WTC11 (cell line): ENCODE measurements at regions not wholly inside any gene's neighbourhood (a gene's known extent, or its start where the extent isn't known, plus 50 kb on each side); places are given as distances from the start of the nearest gene placed in this dataset.

Experiments used
- ATAC-seq: fragments of 200-7000 bp; cut with Tn5 transposase; 2 replicates; pipeline ENCODE4 v1.10.0; 2021; ENCODE audit warnings: mild to moderate bottlenecking, moderate library complexity
- CTCF ChIA-PET: fragments of 300-600 bp; sonication (Branson Sonifier 250); formaldehyde crosslinking; loops from one replicate; lab custom pipeline; 2021; ENCODE audit warnings: antibody characterized with exemption; lab: Charles Lee
- POLR2A ChIA-PET: fragments of 350-600 bp; sonication (Branson Sonifier 250); formaldehyde crosslinking; loops from one replicate; lab custom pipeline; 2021; ENCODE audit warnings: antibody characterized with exemption; lab: Charles Lee
- DNase-seq: peaks from one replicate; pipeline ENCODE4 v3.0.0; 2021; ENCODE audit warnings: low spot score
- H3K27ac Mint-ChIP-seq: 2 replicates; pipeline ENCODE4 v1.8.0; 2021; ENCODE audit warnings: mixed read lengths
- H3K27me3 Mint-ChIP-seq: 2 replicates; pipeline ENCODE4 v1.8.0; 2021; ENCODE audit warnings: low read depth, mild to moderate bottlenecking, moderate library complexity, mixed read lengths
- H3K36me3 Mint-ChIP-seq: 2 replicates; pipeline ENCODE4 v1.8.0; 2021; ENCODE audit warnings: mixed read lengths
- H3K4me1 Mint-ChIP-seq: 2 replicates; pipeline ENCODE4 v1.8.0; 2022; ENCODE audit warnings: mixed read lengths
- H3K4me3 Mint-ChIP-seq: 2 replicates; pipeline ENCODE4 v1.8.0; 2021; ENCODE audit warnings: mild to moderate bottlenecking, moderate library complexity, mixed read lengths
- H3K9me3 Mint-ChIP-seq: 2 replicates; pipeline ENCODE4 v1.8.0; 2021; ENCODE audit warnings: mixed read lengths
- CBFB ChIP-seq: sonication (generic); formaldehyde crosslinking; IDR thresholded peaks from 2 replicates; pipeline ENCODE4 v1.8.1; 2022; ENCODE audit warnings: mild to moderate bottlenecking, low read depth, missing genetic modification reagents
- CREB1 ChIP-seq: sonication (generic); formaldehyde crosslinking; IDR thresholded peaks from 2 replicates; pipeline ENCODE4 v1.8.0; 2023; ENCODE audit warnings: mild to moderate bottlenecking, missing genetic modification reagents
- EMX1 ChIP-seq: fragments of 250-450 bp; sonication (Bioruptor Pico); IDR thresholded peaks from 2 replicates; pipeline ENCODE4 v1.8.0; 2021; ENCODE audit warnings: mild to moderate bottlenecking
- ETV6 ChIP-seq: sonication (generic); formaldehyde crosslinking; IDR thresholded peaks from 2 replicates; pipeline ENCODE4 v1.8.1; 2022; ENCODE audit warnings: mild to moderate bottlenecking, missing genetic modification reagents
- FOXJ3 ChIP-seq: sonication (generic); formaldehyde crosslinking; IDR thresholded peaks from 2 replicates; pipeline ENCODE4 v1.9.0; 2021; ENCODE audit warnings: missing genetic modification reagents, mild to moderate bottlenecking, borderline replicate concordance
- FOXK1 ChIP-seq: sonication (generic); formaldehyde crosslinking; IDR thresholded peaks from 2 replicates; pipeline ENCODE4 v1.8.0; 2022; ENCODE audit warnings: mild to moderate bottlenecking, moderate library complexity, missing genetic modification reagents
- FOXP1 ChIP-seq: sonication (generic); formaldehyde crosslinking; IDR thresholded peaks from 2 replicates; pipeline ENCODE4 v1.8.0; 2022; ENCODE audit warnings: missing genetic modification reagents, mild to moderate bottlenecking, moderate library complexity, borderline replicate concordance
- GABPB1 ChIP-seq: sonication (generic); formaldehyde crosslinking; IDR thresholded peaks from 2 replicates; pipeline ENCODE4 v1.8.1; 2023; ENCODE audit warnings: mild to moderate bottlenecking, missing genetic modification reagents
- HMGA2 ChIP-seq: fragments of 250-450 bp; sonication (Bioruptor Pico); IDR thresholded peaks from 2 replicates; pipeline ENCODE4 v1.4.0; 2021; ENCODE audit warnings: mild to moderate bottlenecking, moderate library complexity
- JAZF1 ChIP-seq: fragments of 250-450 bp; sonication (Bioruptor Pico); IDR thresholded peaks from 2 replicates; pipeline ENCODE4 v1.9.0; 2021; ENCODE audit warnings: moderate library complexity, mild to moderate bottlenecking, inconsistent platforms
- MYBL2 ChIP-seq: sonication (generic); formaldehyde crosslinking; IDR thresholded peaks from 2 replicates; pipeline ENCODE4 v1.8.1; 2023; ENCODE audit warnings: mild to moderate bottlenecking, moderate library complexity, missing genetic modification reagents
- NR3C1 ChIP-seq: sonication (generic); formaldehyde crosslinking; conservative IDR thresholded peaks from 2 replicates; pipeline ENCODE4 v1.8.1; 2023; ENCODE audit warnings: low read depth, mild to moderate bottlenecking, missing genetic modification reagents
- PRRX2 ChIP-seq: fragments of 250-450 bp; sonication (Bioruptor Pico); IDR thresholded peaks from 2 replicates; pipeline ENCODE4 v1.8.0; 2021; ENCODE audit warnings: mild to moderate bottlenecking
- SOX15 ChIP-seq: fragments of 250-450 bp; sonication (Bioruptor Pico); IDR thresholded peaks from 2 replicates; pipeline ENCODE4 v1.9.0; 2021; ENCODE audit warnings: mild to moderate bottlenecking
- ZNF121 ChIP-seq: sonication (generic); formaldehyde crosslinking; IDR thresholded peaks from 2 replicates; pipeline ENCODE4 v1.8.0; 2023; ENCODE audit warnings: missing genetic modification reagents
- ZNF219 ChIP-seq: sonication (generic); formaldehyde crosslinking; IDR thresholded peaks from 2 replicates; pipeline ENCODE4 v1.8.0; 2023; ENCODE audit warnings: missing genetic modification reagents, mild to moderate bottlenecking, borderline replicate concordance
- ZNF232 ChIP-seq: sonication (generic); formaldehyde crosslinking; IDR thresholded peaks from 2 replicates; pipeline ENCODE4 v1.8.0; 2022; ENCODE audit warnings: mild to moderate bottlenecking, missing genetic modification reagents
- ZNF263 ChIP-seq: sonication (generic); formaldehyde crosslinking; IDR thresholded peaks from 2 replicates; pipeline ENCODE4 v1.8.1; 2022; ENCODE audit warnings: low read depth, mild to moderate bottlenecking, moderate library complexity, missing genetic modification reagents
- TF ChIP-seq, protein P1 (sequence below): sonication (generic); formaldehyde crosslinking; IDR thresholded peaks from 2 replicates; pipeline ENCODE4 v1.8.0; 2022; ENCODE audit warnings: mild to moderate bottlenecking, missing genetic modification reagents
- TF ChIP-seq, protein P2 (sequence below): fragments of 250-450 bp; sonication (Bioruptor Pico); IDR thresholded peaks from 2 replicates; pipeline ENCODE4 v1.9.0; 2021; ENCODE audit warnings: moderate library complexity, mild to moderate bottlenecking, inconsistent platforms, borderline replicate concordance
- TF ChIP-seq, protein P3 (sequence below): sonication (generic); formaldehyde crosslinking; IDR thresholded peaks from 2 replicates; pipeline ENCODE4 v1.8.0; 2023; ENCODE audit warnings: missing genetic modification reagents
- TF ChIP-seq, protein P4 (sequence below): sonication (generic); formaldehyde crosslinking; IDR thresholded peaks from 2 replicates; pipeline ENCODE4 v1.8.0; 2023; ENCODE audit warnings: missing genetic modification reagents, mild to moderate bottlenecking, borderline replicate concordance
- TF ChIP-seq, protein P5 (sequence below): sonication (generic); formaldehyde crosslinking; IDR thresholded peaks from 2 replicates; pipeline ENCODE4 v1.8.1; 2023; ENCODE audit warnings: mild to moderate bottlenecking, missing genetic modification reagents
- TF ChIP-seq, protein P6 (sequence below): sonication (generic); formaldehyde crosslinking; IDR thresholded peaks from 2 replicates; pipeline ENCODE4 v1.8.1; 2023; ENCODE audit warnings: mild to moderate bottlenecking, missing genetic modification reagents
- TF ChIP-seq, protein P7 (sequence below): sonication (generic); formaldehyde crosslinking; IDR thresholded peaks from 2 replicates; pipeline ENCODE4 v1.8.1; 2022; ENCODE audit warnings: low read depth, missing genetic modification reagents, borderline replicate concordance

DNA sequence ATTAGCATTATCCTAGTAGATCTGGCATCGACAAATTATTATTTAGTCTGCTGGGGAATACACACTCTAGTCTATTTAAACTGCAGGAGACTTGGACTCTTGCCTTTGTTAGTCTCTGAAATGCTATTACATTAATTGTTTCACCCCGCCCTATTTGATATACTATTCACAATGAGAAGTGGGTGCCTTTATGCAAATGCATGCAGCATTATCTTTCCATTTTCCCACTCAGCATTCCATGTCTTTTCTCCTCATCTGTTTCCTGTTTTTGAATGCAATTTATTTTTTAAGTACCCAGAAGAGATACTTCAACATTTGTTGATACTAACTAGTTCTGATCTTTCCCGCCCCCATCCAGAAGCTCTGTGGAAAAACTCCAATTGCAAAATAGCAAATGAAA, 395.3 kb upstream of the NXPH2 start:
- Mint-ChIP-seq H3K4me1 (peaks cover 4% of the 10 kb centered on the region; the same call in 1 of the 2 replicates), H3K36me3 (no peaks in the 10 kb centered on the region), H3K9me3 (no peaks in the 10 kb centered on the region), H3K4me3 (no peak overlapping the region), H3K27ac (no peak overlapping the region), H3K27me3 (no peaks in the 10 kb centered on the region)
- ChIA-PET CTCF (no interaction called here), POLR2A (interaction anchor here (0.6 kb wide), 1 partner anchor 175 kb away, joined by 10 read pairs; no protein-coding TSS in a partner anchor)
- DNase-seq (no peak), ATAC-seq (no peak)
- TF ChIP-seq JAZF1 (CRISPR knock-in tag), result no peak
- TF ChIP-seq, protein P1, sequence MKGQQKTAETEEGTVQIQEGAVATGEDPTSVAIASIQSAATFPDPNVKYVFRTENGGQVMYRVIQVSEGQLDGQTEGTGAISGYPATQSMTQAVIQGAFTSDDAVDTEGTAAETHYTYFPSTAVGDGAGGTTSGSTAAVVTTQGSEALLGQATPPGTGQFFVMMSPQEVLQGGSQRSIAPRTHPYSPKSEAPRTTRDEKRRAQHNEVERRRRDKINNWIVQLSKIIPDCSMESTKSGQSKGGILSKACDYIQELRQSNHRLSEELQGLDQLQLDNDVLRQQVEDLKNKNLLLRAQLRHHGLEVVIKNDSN (CRISPR knock-in tag), result no peak
- TF ChIP-seq EMX1, result no peak
- no peak for TF ChIP-seq ZNF121 (CRISPR knock-in tag)
- no peak for TF ChIP-seq SOX15 (CRISPR knock-in tag)
- TF ChIP-seq, protein P2, sequence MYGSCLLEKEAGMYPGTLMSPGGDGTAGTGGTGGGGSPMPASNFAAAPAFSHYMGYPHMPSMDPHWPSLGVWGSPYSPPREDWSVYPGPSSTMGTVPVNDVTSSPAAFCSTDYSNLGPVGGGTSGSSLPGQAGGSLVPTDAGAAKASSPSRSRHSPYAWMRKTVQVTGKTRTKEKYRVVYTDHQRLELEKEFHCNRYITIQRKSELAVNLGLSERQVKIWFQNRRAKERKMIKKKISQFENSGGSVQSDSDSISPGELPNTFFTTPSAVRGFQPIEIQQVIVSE, result no peak
- TF ChIP-seq FOXP1 (CRISPR knock-in tag), result no peak
- TF ChIP-seq ZNF263 (CRISPR knock-in tag), result no peak

DNA sequence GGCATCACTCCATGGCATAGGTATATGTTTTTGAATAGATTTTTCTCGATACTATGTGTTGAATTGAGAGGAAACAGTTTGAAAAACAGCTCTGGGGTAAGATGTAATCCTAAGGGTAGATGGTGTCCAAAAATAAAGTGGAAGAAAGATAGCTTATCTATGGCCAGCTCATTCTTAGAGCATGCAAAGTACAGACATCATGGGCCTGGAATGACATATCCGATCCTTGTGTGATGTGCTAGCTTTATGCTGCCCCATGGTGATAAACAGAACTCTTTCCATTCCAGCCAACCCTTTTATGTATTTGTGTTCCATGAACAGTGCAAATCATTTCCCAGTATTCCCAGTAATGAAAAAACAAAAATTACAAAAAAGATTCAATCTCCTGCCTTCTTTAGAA, 390.2 kb upstream of the NXPH2 start:
- POLR2A ChIA-PET, result no interaction called here
- Mint-ChIP-seq H3K27me3 (no peaks in the 10 kb centered on the region), H3K9me3 (no peaks in the 10 kb centered on the region), H3K27ac (no peak overlapping the region), H3K36me3 (no peaks in the 10 kb centered on the region), H3K4me1 (no peaks in the 10 kb centered on the region), H3K4me3 (no peak overlapping the region)
- ATAC-seq (no peak), DNase-seq (no peak)
- CTCF ChIA-PET, result no interaction called here
- TF ChIP-seq NR3C1 (no peak), MYBL2 (CRISPR knock-in tag) (no peak), CBFB (CRISPR knock-in tag) (no peak), PRRX2 (no peak), CREB1 (CRISPR knock-in tag) (no peak), ZNF232 (CRISPR knock-in tag) (no peak), ZNF219 (CRISPR knock-in tag) (no peak), FOXJ3 (no peak), GABPB1 (no peak), HMGA2 (CRISPR knock-in tag) (no peak), ETV6 (no peak), FOXP1 (CRISPR knock-in tag) (no peak), FOXK1 (CRISPR knock-in tag) (no peak)
- TF ChIP-seq, protein P3, sequence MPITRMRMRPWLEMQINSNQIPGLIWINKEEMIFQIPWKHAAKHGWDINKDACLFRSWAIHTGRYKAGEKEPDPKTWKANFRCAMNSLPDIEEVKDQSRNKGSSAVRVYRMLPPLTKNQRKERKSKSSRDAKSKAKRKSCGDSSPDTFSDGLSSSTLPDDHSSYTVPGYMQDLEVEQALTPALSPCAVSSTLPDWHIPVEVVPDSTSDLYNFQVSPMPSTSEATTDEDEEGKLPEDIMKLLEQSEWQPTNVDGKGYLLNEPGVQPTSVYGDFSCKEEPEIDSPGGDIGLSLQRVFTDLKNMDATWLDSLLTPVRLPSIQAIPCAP (CRISPR knock-in tag), result no peak
- TF ChIP-seq, protein P2, result no peak
- TF ChIP-seq, protein P4, sequence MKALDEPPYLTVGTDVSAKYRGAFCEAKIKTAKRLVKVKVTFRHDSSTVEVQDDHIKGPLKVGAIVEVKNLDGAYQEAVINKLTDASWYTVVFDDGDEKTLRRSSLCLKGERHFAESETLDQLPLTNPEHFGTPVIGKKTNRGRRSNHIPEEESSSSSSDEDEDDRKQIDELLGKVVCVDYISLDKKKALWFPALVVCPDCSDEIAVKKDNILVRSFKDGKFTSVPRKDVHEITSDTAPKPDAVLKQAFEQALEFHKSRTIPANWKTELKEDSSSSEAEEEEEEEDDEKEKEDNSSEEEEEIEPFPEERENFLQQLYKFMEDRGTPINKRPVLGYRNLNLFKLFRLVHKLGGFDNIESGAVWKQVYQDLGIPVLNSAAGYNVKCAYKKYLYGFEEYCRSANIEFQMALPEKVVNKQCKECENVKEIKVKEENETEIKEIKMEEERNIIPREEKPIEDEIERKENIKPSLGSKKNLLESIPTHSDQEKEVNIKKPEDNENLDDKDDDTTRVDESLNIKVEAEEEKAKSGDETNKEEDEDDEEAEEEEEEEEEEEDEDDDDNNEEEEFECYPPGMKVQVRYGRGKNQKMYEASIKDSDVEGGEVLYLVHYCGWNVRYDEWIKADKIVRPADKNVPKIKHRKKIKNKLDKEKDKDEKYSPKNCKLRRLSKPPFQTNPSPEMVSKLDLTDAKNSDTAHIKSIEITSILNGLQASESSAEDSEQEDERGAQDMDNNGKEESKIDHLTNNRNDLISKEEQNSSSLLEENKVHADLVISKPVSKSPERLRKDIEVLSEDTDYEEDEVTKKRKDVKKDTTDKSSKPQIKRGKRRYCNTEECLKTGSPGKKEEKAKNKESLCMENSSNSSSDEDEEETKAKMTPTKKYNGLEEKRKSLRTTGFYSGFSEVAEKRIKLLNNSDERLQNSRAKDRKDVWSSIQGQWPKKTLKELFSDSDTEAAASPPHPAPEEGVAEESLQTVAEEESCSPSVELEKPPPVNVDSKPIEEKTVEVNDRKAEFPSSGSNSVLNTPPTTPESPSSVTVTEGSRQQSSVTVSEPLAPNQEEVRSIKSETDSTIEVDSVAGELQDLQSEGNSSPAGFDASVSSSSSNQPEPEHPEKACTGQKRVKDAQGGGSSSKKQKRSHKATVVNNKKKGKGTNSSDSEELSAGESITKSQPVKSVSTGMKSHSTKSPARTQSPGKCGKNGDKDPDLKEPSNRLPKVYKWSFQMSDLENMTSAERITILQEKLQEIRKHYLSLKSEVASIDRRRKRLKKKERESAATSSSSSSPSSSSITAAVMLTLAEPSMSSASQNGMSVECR (CRISPR knock-in tag), result no peak
- TF ChIP-seq, protein P5, sequence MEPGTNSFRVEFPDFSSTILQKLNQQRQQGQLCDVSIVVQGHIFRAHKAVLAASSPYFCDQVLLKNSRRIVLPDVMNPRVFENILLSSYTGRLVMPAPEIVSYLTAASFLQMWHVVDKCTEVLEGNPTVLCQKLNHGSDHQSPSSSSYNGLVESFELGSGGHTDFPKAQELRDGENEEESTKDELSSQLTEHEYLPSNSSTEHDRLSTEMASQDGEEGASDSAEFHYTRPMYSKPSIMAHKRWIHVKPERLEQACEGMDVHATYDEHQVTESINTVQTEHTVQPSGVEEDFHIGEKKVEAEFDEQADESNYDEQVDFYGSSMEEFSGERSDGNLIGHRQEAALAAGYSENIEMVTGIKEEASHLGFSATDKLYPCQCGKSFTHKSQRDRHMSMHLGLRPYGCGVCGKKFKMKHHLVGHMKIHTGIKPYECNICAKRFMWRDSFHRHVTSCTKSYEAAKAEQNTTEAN (CRISPR knock-in tag), result no peak
- TF ChIP-seq, protein P6, sequence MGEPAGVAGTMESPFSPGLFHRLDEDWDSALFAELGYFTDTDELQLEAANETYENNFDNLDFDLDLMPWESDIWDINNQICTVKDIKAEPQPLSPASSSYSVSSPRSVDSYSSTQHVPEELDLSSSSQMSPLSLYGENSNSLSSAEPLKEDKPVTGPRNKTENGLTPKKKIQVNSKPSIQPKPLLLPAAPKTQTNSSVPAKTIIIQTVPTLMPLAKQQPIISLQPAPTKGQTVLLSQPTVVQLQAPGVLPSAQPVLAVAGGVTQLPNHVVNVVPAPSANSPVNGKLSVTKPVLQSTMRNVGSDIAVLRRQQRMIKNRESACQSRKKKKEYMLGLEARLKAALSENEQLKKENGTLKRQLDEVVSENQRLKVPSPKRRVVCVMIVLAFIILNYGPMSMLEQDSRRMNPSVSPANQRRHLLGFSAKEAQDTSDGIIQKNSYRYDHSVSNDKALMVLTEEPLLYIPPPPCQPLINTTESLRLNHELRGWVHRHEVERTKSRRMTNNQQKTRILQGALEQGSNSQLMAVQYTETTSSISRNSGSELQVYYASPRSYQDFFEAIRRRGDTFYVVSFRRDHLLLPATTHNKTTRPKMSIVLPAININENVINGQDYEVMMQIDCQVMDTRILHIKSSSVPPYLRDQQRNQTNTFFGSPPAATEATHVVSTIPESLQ (CRISPR knock-in tag), result no peak
- TF ChIP-seq, protein P7, sequence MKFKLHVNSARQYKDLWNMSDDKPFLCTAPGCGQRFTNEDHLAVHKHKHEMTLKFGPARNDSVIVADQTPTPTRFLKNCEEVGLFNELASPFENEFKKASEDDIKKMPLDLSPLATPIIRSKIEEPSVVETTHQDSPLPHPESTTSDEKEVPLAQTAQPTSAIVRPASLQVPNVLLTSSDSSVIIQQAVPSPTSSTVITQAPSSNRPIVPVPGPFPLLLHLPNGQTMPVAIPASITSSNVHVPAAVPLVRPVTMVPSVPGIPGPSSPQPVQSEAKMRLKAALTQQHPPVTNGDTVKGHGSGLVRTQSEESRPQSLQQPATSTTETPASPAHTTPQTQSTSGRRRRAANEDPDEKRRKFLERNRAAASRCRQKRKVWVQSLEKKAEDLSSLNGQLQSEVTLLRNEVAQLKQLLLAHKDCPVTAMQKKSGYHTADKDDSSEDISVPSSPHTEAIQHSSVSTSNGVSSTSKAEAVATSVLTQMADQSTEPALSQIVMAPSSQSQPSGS, result no peak
